HEK293T (cell line): ENCODE measurements at regions not wholly inside any gene's neighbourhood (a gene's known extent, or its start where the extent isn't known, plus 50 kb on each side); places are given as distances from the start of the nearest gene placed in this dataset.

Experiments
- ARNT ChIP-seq: fragments of 450-650 bp; IDR thresholded peaks from 2 replicates; pipeline ENCODE4 v1.6.1; 2017; ENCODE audit warnings: mild to moderate bottlenecking
- BHLHE40 ChIP-seq: fragments of 450-650 bp; IDR thresholded peaks from 2 replicates; pipeline ENCODE4 v1.6.1; 2016; ENCODE audit warnings: mild to moderate bottlenecking, moderate library complexity, borderline replicate concordance
- ELF4 ChIP-seq: fragments of 450-650 bp; IDR thresholded peaks from 2 replicates; pipeline ENCODE4 v1.6.1; 2017; ENCODE audit warnings: antibody characterized with exemption
- FOXA1 ChIP-seq: fragments of 450-650 bp; IDR thresholded peaks from 2 replicates; pipeline ENCODE4 v1.6.1; 2016; ENCODE audit warnings: mild to moderate bottlenecking
- FOXK2 ChIP-seq: fragments of 450-650 bp; IDR thresholded peaks from 2 replicates; pipeline ENCODE4 v1.6.1; 2016; ENCODE audit warnings: mild to moderate bottlenecking
- FOXM1 ChIP-seq: fragments of 450-650 bp; IDR thresholded peaks from 2 replicates; pipeline ENCODE4 v1.6.1; 2017; ENCODE audit warnings: mild to moderate bottlenecking, borderline replicate concordance
- LEF1 ChIP-seq: fragments of 450-650 bp; IDR thresholded peaks from 2 replicates; pipeline ENCODE4 v1.6.1; 2017; ENCODE audit warnings: mild to moderate bottlenecking, borderline replicate concordance
- NFRKB ChIP-seq: fragments of 450-650 bp; IDR thresholded peaks from 2 replicates; pipeline ENCODE4 v1.6.1; 2016; ENCODE audit warnings: mild to moderate bottlenecking, moderate library complexity
- PKNOX1 ChIP-seq: fragments of 450-650 bp; IDR thresholded peaks from 2 replicates; pipeline ENCODE4 v1.6.1; 2016
- SP1 ChIP-seq: fragments of 450-650 bp; IDR thresholded peaks from 2 replicates; pipeline ENCODE4 v1.6.1; 2017
- SUZ12 ChIP-seq: fragments of 450-650 bp; IDR thresholded peaks from 2 replicates; pipeline ENCODE4 v1.6.1; 2016; ENCODE audit warnings: mild to moderate bottlenecking
- TARDBP ChIP-seq: fragments of 450-650 bp; IDR thresholded peaks from 2 replicates; pipeline ENCODE4 v1.6.1; 2016
- ZNF384 ChIP-seq: fragments of 450-650 bp; IDR thresholded peaks from 2 replicates; pipeline ENCODE4 v1.6.1; 2016

GRCh38 chr1:239744851-239745250 is 346.8 kb upstream of the FMN2 start:
- no peak for TF ChIP-seq ELF4
- no peak for TF ChIP-seq FOXA1
- TF ChIP-seq BHLHE40, result no peak
- TF ChIP-seq FOXM1, result no peak
- TF ChIP-seq ZNF384, result no peak
- no peak for TF ChIP-seq LEF1
- TF ChIP-seq SP1, result no peak
- no peak for TF ChIP-seq ARNT
- TF ChIP-seq TARDBP, result no peak
- TF ChIP-seq NFRKB, result no peak
- no peak for TF ChIP-seq SUZ12
- no peak for TF ChIP-seq PKNOX1
- TF ChIP-seq FOXK2, result no peak
